LNCaP clone FGC (cell line): ENCODE measurements at regions not wholly inside any gene's neighbourhood (a gene's known extent, or its start where the extent isn't known, plus 50 kb on each side); places are given as distances from the start of the nearest gene placed in this dataset.
A peak's percentile ranks its signal among the peaks of the same experiment; 100 is the strongest.
"Not testable (repeated sequence)": the region's sequence is repeated elsewhere in the genome, so short reads cannot be mapped to it uniquely, and the experiment has no call there.

Experiments
- DNase-seq: peaks from one replicate; pipeline ENCODE4 v3.0.0-alpha.2; 2011; ENCODE audit warnings: low read depth
- H3K4me3 ChIP-seq: 2 replicates; pipeline ENCODE4 v1.5.1; 2011; ENCODE audit warnings: mild to moderate bottlenecking, low read depth, low read length, control low read depth
- CTCF ChIP-seq: IDR thresholded peaks from 2 replicates; pipeline ENCODE4 v1.5.1; 2012; ENCODE audit warnings: mild to moderate bottlenecking; ENCODE audit not compliant: control insufficient read depth, insufficient read depth; ENCODE audit errors: extremely low read depth

GRCh38 chr4:151485541-151486131, 76.7 kb downstream of the FHIP1A start:
- no peak overlapping the region for H3K4me3 ChIP-seq
- no peak for TF ChIP-seq CTCF
- no peak for DNase-seq

GRCh38 chr4:151486168-151486567, 77.2 kb downstream of the FHIP1A start:
- H3K4me3 ChIP-seq: no peak overlapping the region
- TF ChIP-seq CTCF: no peak
- DNase-seq: no peak

- peak; percentile 17 for DNase-seq
- H3K4me3 ChIP-seq: no peak overlapping the region
- no peak for TF ChIP-seq CTCF
Observed at GRCh38 chr4:151488968-151489367, 80.0 kb downstream of the FHIP1A start.

- TF ChIP-seq CTCF: peak; percentile 33
- DNase-seq: peak; percentile 42
- no peak overlapping the region for H3K4me3 ChIP-seq
Observed at GRCh38 chr4:151489462-151490203, 80.7 kb downstream of the FHIP1A start.

GRCh38 chr4:151495612-151496011, 86.6 kb downstream of the FHIP1A start:
- not testable (repeated sequence) for DNase-seq, H3K4me3 ChIP-seq

GRCh38 chr4:151511548-151511947, 102.6 kb downstream of the FHIP1A start:
- DNase-seq, H3K4me3 ChIP-seq: not testable (repeated sequence)

GRCh38 chr4:151517896-151518295, 108.9 kb downstream of the FHIP1A start:
- DNase-seq: no peak
- TF ChIP-seq CTCF: no peak
- no peak overlapping the region for H3K4me3 ChIP-seq

GRCh38 chr4:151518359-151518758, 109.4 kb downstream of the FHIP1A start:
- no peak for TF ChIP-seq CTCF
- DNase-seq: no peak
- H3K4me3 ChIP-seq: no peak overlapping the region
